ENCODE measurements at regions not wholly inside any gene's neighbourhood (a gene's known extent, or its start where the extent isn't known, plus 50 kb on each side); places are given as distances from the start of the nearest gene placed in this dataset.

GRCh38 chr3:164230385-164231094, 847.8 kb downstream of the SI start:
- no peak for DNase-seq

GRCh38 chr3:164224126-164224525, 854.2 kb downstream of the SI start:
- no peak for DNase-seq

DNA sequence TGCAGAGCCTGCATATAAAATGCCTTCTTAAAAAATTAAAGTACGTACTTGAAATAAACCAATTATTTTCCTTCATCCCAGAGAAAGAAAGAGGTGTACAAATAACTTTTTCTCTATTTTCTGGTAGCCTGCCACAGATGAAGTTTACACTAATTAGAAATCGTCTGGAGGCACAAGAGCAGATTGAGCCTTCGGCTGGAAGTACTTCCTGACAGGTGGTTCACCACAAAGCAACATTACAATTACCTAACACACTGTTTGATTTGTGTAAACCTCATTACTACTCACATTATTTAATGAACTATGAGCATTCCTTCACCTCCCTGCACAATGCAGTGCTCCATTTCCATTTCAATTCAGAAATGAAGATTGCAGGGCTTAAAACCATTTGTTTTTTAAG, 856.1 kb downstream of the SI start:
- no peak for DNase-seq

GRCh38 chr3:164221297-164221696, 857.0 kb downstream of the SI start:
- no peak for DNase-seq

- DNase-seq: no peak
Observed at GRCh38 chr3:164209363-164209762, 868.9 kb downstream of the SI start.

DNA sequence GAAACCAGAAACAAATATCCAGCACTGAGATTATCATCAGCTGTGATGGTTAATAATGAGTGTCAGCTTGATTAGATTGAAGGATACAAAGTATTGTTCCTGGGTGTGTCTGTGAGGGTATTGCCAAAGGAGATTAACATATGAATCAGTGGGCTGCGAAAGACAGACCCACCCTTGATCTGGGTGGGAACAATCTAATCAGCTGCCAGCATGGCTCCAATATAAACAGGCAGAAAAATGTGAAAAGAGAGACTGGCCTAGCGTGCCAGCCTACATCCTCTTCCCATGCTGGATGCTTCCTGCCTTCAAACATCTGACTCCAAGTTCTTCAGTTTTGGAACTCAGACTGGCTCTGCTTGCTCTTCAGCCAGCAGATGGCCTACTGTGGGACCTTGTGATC, 869.5 kb downstream of the SI start:
- no peak for DNase-seq

DNA sequence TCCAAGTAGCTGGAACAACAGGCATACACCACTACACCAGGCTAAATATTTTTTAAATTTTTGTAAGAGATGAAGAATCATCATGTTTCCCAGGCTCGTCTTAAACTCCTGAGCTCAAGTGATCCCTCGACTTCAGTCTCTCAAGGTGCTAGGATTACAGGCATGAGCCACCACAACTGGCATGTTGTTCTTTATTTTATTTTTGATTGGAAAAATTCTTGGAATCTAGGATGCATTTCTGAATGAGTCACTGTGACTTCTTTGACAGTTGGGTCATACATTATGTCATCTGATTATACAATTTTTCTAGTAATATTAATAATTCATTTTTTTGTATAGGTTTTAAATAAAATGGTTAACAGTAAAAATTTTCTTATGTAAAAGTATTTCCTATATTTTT, 870.2 kb downstream of the SI start:
- DNase-seq: no peak

DNA sequence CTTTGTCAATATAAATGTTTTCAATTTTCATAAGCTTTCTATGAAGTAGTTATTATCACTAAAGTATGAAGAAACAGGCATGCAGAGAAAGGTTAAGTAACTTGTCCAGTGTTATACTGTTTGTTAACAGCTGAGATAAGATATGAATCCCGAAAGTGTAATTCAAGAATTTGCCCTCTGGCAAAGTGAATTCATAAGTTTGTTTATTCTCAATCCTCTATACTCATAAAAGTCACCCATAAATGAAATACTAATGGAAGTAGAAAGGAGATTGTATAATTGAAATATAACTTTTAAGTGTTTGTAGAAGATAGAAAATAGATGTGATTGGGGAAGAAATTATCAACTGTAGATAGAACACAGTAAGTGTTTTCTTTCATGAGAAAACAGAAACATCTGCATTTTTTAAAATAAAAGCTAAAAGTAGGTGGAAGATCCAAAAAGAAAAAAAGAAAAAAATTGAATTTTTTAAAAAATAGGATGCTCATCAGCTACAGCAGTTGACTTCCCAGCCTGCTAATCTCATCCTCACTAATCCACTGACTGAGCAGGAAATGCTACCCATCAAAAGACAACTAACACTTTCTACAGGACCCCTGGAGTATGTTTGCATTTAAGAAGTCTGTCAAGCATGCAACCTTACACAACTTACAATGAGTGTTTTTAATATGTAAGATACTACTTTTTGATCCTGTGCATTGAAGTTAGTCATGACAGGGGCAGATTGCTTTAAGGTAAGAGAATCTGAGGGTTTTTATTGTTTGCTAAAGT, 878.1 kb downstream of the SI start:
- DNase-seq: no peak

DNA sequence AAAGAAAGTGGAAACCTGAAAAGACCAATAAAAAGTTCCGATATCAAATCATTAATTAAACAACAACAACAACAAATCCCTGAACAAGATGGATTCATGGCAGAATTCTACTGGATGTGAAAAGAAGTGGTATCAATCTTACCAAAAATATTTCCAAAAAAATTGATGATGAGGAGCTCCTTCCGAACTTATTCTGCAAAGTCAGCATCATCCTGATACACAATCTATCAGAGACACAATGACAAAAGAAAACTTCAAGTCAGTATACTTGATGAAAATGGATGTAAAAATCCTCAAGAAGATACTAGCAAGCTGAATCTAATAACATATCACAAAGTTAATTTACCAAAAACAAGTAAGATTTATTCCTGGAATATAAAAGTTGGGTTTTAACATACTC, 881.8 kb downstream of the SI start:
- DNase-seq: no peak

DNA sequence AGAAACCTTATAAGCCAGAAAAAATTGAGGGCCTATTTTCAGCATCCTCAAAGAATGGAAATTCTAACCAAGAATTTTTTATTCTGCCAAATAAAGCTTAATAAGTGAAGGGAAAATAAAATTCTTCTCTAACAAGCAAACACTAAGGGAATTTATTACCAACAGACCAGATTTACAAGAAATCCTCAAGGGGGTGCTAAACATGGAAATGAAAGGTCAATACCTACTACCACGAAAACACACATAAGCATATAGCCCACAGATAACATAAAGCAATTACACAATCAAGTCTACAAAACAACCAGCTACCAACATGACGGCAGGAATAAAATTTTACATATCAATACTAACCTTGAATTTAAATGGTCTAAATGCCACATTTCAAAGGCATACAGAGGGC, 883.5 kb downstream of the SI start:
- no peak for DNase-seq

- DNase-seq: no peak
Observed at GRCh38 chr3:164192974-164193373, 885.3 kb downstream of the SI start.

GRCh38 chr3:164190566-164190965, 887.7 kb downstream of the SI start:
- DNase-seq: no peak

- DNase-seq: no peak
Observed at GRCh38 chr3:164186095-164186494, 892.2 kb downstream of the SI start.

GRCh38 chr3:164179110-164179774, 899.1 kb downstream of the SI start:
- no peak for DNase-seq

- no peak for DNase-seq
Observed at GRCh38 chr3:164174059-164174458, 904.2 kb downstream of the SI start.

DNA sequence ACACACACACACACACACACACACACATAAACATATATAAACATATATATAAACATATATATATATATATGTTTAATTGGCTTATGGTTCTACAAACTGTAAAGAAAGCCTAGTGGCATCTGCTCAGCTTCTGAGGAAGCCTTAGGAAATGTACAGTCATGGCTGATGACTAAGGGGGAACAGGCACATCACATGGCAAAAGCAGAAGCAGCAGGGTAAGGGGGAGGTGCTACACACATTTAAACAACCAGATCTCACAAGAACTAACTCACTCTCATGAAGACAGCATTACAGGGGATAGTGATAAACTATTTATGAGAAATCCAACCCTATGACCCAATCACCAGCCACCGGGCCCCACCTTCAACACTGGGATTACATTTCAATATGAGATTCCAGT, 922.9 kb downstream of the SI start:
- DNase-seq: no peak

DNA sequence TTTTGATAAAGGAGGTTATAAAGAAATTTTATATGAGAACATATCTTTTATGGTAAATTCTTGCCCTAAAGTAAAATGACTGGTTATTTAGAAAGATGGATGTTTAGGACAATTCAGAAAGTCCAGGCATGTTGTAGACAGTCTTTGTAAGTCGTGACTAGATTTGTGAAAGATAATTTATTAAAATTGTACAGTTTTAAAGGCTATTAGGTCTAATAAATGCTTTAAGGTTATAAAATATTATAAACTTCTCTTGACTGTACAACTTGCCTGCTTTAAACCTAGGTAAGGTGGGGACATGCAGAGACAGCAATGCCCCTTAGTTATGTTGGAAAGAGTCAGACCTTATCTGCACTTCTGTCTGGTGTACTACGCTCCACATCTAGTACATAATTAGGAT, 933.5 kb downstream of the SI start:
- DNase-seq: no peak

- DNase-seq: no peak
Observed at GRCh38 chr3:164132878-164133277, 945.4 kb downstream of the SI start.

GRCh38 chr3:164113371-164114332, 964.6 kb downstream of the SI start:
- no peak for DNase-seq

- no peak for DNase-seq
Observed at GRCh38 chr3:164096352-164096751, 981.9 kb downstream of the SI start.

DNA sequence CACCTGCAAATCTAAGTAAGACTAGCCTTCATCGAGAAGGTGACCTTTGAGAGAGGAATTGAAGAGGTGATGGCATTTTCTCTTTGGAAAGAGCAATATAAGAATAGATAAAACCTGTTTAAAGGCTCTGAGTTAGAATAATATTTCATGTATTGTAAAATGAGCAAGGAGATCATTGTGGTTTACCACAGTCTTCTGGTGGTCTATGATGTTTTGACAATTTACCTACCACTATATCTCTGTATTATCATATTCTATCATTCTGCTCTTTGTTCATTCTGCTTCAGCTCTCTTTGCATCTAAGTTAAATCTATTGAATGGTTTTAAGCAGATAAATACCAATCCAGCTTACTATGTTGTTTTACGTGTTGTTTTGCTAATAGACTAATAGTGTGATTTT, 982.3 kb downstream of the SI start:
- DNase-seq: no peak

- no peak for DNase-seq
Observed at GRCh38 chr3:164095279-164095678, 983.0 kb downstream of the SI start.

DNA sequence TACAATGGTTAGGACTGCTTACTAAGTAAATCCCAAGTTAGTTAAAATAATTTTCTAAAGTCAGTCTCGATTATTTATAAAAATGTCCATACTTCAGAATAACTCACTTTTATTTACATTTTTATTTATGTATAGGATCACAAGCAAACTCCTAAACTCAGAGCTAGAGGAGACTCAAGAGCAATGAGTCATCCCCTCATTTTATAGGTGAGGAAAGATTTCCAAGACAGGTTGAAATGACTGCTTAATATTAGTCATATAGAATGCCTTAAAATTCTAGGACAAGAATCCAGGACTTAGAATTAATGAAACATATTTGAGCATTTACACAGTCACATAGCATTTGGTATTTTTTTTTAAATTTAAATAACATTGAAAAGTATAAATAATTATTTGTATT, 983.8 kb downstream of the SI start:
- DNase-seq: no peak
